ENCODE measurements at regions not wholly inside any gene's neighbourhood (a gene's known extent, or its start where the extent isn't known, plus 50 kb on each side); places are given as distances from the start of the nearest gene placed in this dataset.
"Not testable (repeated sequence)": the region's sequence is repeated elsewhere in the genome, so short reads cannot be mapped to it uniquely, and the experiment has no call there.

- no peak for TF ChIP-seq CTCF (IDR thresholded peaks at IDR 0.05; ENCODE audit: control insufficient read depth, insufficient read depth, low read depth, low read length, missing control alignments)
- no peak overlapping the region for H3K4me3 ChIP-seq (ENCODE audit: control insufficient read depth, low read depth, low read length)
- no peak for DNase-seq (ENCODE audit: low read depth)
Observed at GRCh38 chr1:103448560-103448959, 76.9 kb upstream of the RNPC3 start.

DNA sequence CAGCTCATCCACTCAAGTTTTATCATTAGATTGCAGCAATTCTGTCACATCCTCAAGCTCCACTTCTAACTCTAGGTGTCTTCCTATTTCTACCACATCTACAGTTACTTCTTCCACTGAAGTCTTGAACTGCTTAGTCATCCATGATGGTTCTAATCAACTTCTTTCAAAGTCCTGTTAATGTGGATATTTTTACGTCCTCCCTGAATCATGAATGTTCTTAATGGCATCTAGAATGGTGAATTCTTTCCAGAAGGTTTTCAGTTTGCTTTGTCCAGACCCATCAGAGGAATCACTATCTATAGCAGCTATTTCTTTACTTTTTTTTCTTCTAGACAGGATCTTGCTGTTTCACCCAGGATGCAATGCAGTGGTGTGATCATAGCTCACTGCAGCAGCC lies 78.0 kb upstream of the RNPC3 start:
- TF ChIP-seq CTCF (IDR thresholded peaks at IDR 0.05; ENCODE audit: control insufficient read depth, insufficient read depth, low read depth, low read length, missing control alignments): no peak
- DNase-seq (ENCODE audit: low read depth): no peak
- H3K4me3 ChIP-seq (ENCODE audit: control insufficient read depth, low read depth, low read length): no peak overlapping the region

GRCh38 chr1:103441342-103441741 lies 84.2 kb upstream of the RNPC3 start:
- DNase-seq (ENCODE audit: low read depth): no peak
- H3K4me3 ChIP-seq (ENCODE audit: control insufficient read depth, low read depth, low read length): no peak overlapping the region
- TF ChIP-seq CTCF (IDR thresholded peaks at IDR 0.05; ENCODE audit: control insufficient read depth, insufficient read depth, low read depth, low read length, missing control alignments): no peak

- not testable (repeated sequence) for DNase-seq (ENCODE audit: low read depth); H3K4me3 ChIP-seq (ENCODE audit: control insufficient read depth, low read depth, low read length)
Observed at GRCh38 chr1:103436568-103437100, 88.9 kb upstream of the RNPC3 start.

- TF ChIP-seq CTCF (IDR thresholded peaks at IDR 0.05; ENCODE audit: control insufficient read depth, insufficient read depth, low read depth, low read length, missing control alignments): no peak
- H3K4me3 ChIP-seq (ENCODE audit: control insufficient read depth, low read depth, low read length): no peak overlapping the region
- no peak for DNase-seq (ENCODE audit: low read depth)
Observed at GRCh38 chr1:103435443-103435842, 90.1 kb upstream of the RNPC3 start.

GRCh38 chr1:103424650-103425049 lies 100.8 kb upstream of the RNPC3 start:
- DNase-seq (ENCODE audit: low read depth): no peak
- TF ChIP-seq CTCF (IDR thresholded peaks at IDR 0.05; ENCODE audit: control insufficient read depth, insufficient read depth, low read depth, low read length, missing control alignments): no peak
- no peak overlapping the region for H3K4me3 ChIP-seq (ENCODE audit: control insufficient read depth, low read depth, low read length)

- peak; percentile 4 for TF ChIP-seq CTCF (IDR thresholded peaks at IDR 0.05; ENCODE audit: control insufficient read depth, insufficient read depth, low read depth, low read length, missing control alignments)
- no peak overlapping the region for H3K4me3 ChIP-seq (ENCODE audit: control insufficient read depth, low read depth, low read length)
- DNase-seq (ENCODE audit: low read depth): no peak
Observed at GRCh38 chr1:103416681-103417286, 108.7 kb upstream of the RNPC3 start.

Measured in AG09309 (cell line).